ENCODE measurements at regions not wholly inside any gene's neighbourhood (a gene's known extent, or its start where the extent isn't known, plus 50 kb on each side); places are given as distances from the start of the nearest gene placed in this dataset.

- H3K9me3 ChIP-seq: no peaks in the 10 kb centered on the region
- ATAC-seq (no peak), DNase-seq (no peak)
- H3K4me1 ChIP-seq: no peaks in the 10 kb centered on the region
- TF ChIP-seq CTCF (IDR thresholded peaks at IDR 0.05): no peak
- no peak for TF ChIP-seq POLR2A (IDR thresholded peaks at IDR 0.05)
- WGBS, 4 donors: 67 to 71% (median 70%) methylated on average over 7 of the region's 7 CpGs
- no peak overlapping the region for H3K4me3 ChIP-seq
- intact Hi-C loops (cut with DNase I): no loop called here
- peaks cover 0 to 16% (median 0%) of the 10 kb centered on the region in 9 donors for H3K27me3 ChIP-seq
- no peaks in the 10 kb centered on the region for H3K36me3 ChIP-seq
- H3K27ac ChIP-seq: no peak overlapping the region
Observed at GRCh38 chr19:28428663-28429348, 784.1 kb downstream of the UQCRFS1 start.

GRCh38 chr19:28427376-28428083 is 785.4 kb downstream of the UQCRFS1 start:
- WGBS, 4 donors: 76 to 83% (median 77%) methylated on average over 10 of the region's 10 CpGs
- intact Hi-C loops (cut with DNase I): no loop called here
- Histone ChIP-seq H3K9me3 (no peaks in the 10 kb centered on the region), H3K4me1 (no peaks in the 10 kb centered on the region), H3K4me3 (no peak overlapping the region), H3K27ac (no peak overlapping the region), H3K27me3 (peaks cover 0 to 25% (median 0%) of the 10 kb centered on the region in 9 donors), H3K36me3 (no peaks in the 10 kb centered on the region)
- no peak for TF ChIP-seq POLR2A (IDR thresholded peaks at IDR 0.05)
- no peak for TF ChIP-seq CTCF (IDR thresholded peaks at IDR 0.05)
- DNase-seq (no peak), ATAC-seq (no peak)

GRCh38 chr19:28426730-28427225 is 786.2 kb downstream of the UQCRFS1 start:
- ATAC-seq (no peak), DNase-seq (no peak)
- no peaks in the 10 kb centered on the region for H3K4me1 ChIP-seq
- peaks cover 0 to 29% (median 0%) of the 10 kb centered on the region in 9 donors for H3K27me3 ChIP-seq
- intact Hi-C loops (cut with DNase I): no loop called here
- no peaks in the 10 kb centered on the region for H3K9me3 ChIP-seq
- H3K36me3 ChIP-seq: no peaks in the 10 kb centered on the region
- TF ChIP-seq CTCF (IDR thresholded peaks at IDR 0.05) (no peak), POLR2A (IDR thresholded peaks at IDR 0.05) (no peak)
- H3K27ac ChIP-seq: no peak overlapping the region
- 43 to 55% (median 50%) methylated on average over 4 of the region's 4 CpGs for WGBS, 4 donors
- H3K4me3 ChIP-seq: no peak overlapping the region

GRCh38 chr19:28426110-28426729 is 786.7 kb downstream of the UQCRFS1 start:
- no peak for ATAC-seq
- peaks cover 0 to 33% (median 0%) of the 10 kb centered on the region in 9 donors for H3K27me3 ChIP-seq
- DNase-seq: no peak
- H3K27ac ChIP-seq: no peak overlapping the region
- no peaks in the 10 kb centered on the region for H3K4me1 ChIP-seq
- no peak overlapping the region for H3K4me3 ChIP-seq
- intact Hi-C loops (cut with DNase I): no loop called here
- TF ChIP-seq POLR2A (IDR thresholded peaks at IDR 0.05) (no peak), CTCF (IDR thresholded peaks at IDR 0.05) (no peak)
- H3K36me3 ChIP-seq: no peaks in the 10 kb centered on the region
- no peaks in the 10 kb centered on the region for H3K9me3 ChIP-seq
- 26 to 34% (median 31%) methylated on average over 7 of the region's 7 CpGs for WGBS, 4 donors

All from heart left ventricle (tissue), 16 donors.